Naive thymus-derived CD8-positive, alpha-beta T cell (primary cell): ENCODE measurements at regions not wholly inside any gene's neighbourhood (a gene's known extent, or its start where the extent isn't known, plus 50 kb on each side); places are given as distances from the start of the nearest gene placed in this dataset.
"Not testable (repeated sequence)": the region's sequence is repeated elsewhere in the genome, so short reads cannot be mapped to it uniquely, and the experiment has no call there.

Source experiments
- ATAC-seq, 2 donors: fragments of 150-1000 bp; cut with Tn5 transposase in 1 of 2; sonication (Bioruptor Pico), chemical (Tn5 transposase) in 1 of 2; 1 replicate in 1 of 2; 2 replicates in 1 of 2; pipeline ENCODE4 v1.10.0; 2021; ENCODE audit warnings: mild to moderate bottlenecking in 2 of 2, moderate library complexity in 2 of 2
- POLR2A ChIA-PET: fragments of 350-600 bp; sonication (Branson Sonifier 250); formaldehyde crosslinking; loops from one replicate; lab custom pipeline; 2021; ENCODE audit warnings: antibody characterized with exemption; lab: Charles Lee
- DNase-seq, 10 donors: peaks; one replicate each; pipeline versions ENCODE4 v3.0.0 to v3.0.0-alpha.2; 2020 to 2022
- H3K27ac Mint-ChIP-seq, 10 donors: one replicate each; pipeline ENCODE4 v1.8.0; 2020 to 2022; ENCODE audit warnings: mild to moderate bottlenecking in 10 of 10, mixed read lengths in 10 of 10, moderate library complexity in 4 of 10, inconsistent platforms in 1 of 10
- H3K27me3 Mint-ChIP-seq, 5 donors: one replicate each; pipeline ENCODE4 v1.8.0; 2021 to 2022; ENCODE audit warnings: mixed read lengths in 5 of 5
- H3K36me3 Mint-ChIP-seq, 3 donors: one replicate each; pipeline ENCODE4 v1.8.0; 2020 to 2022; ENCODE audit warnings: mixed read lengths in 3 of 3, mild to moderate bottlenecking in 2 of 3, inconsistent platforms in 1 of 3
- H3K4me1 Mint-ChIP-seq, 4 donors: one replicate each; pipeline ENCODE4 v1.8.0; 2021 to 2022; ENCODE audit warnings: mixed read lengths in 4 of 4
- H3K4me3 Mint-ChIP-seq, 10 donors: one replicate each; pipeline ENCODE4 v1.8.0; 2020 to 2022; ENCODE audit warnings: mild to moderate bottlenecking in 10 of 10, mixed read lengths in 10 of 10, moderate library complexity in 6 of 10, inconsistent platforms in 1 of 10
- H3K9me3 Mint-ChIP-seq, 9 donors: one replicate each; pipeline ENCODE4 v1.8.0; 2020 to 2022; ENCODE audit warnings: mixed read lengths in 9 of 9, mild to moderate bottlenecking in 3 of 9, inconsistent platforms in 1 of 9, moderate library complexity in 1 of 9

GRCh38 chr19:31068268-31068667 lies 281.0 kb downstream of the TSHZ3 start:
- DNase-seq (no peak), ATAC-seq (no peak)
- POLR2A ChIA-PET, result no interaction called here
- no peak overlapping the region for H3K27ac Mint-ChIP-seq
- H3K4me1 Mint-ChIP-seq, result no peaks in the 10 kb centered on the region
- no peak overlapping the region for H3K4me3 Mint-ChIP-seq
- peaks cover 9 to 50% (median 16%) of the 10 kb centered on the region in 5 donors for H3K27me3 Mint-ChIP-seq
- no peaks in the 10 kb centered on the region for H3K36me3 Mint-ChIP-seq
- peaks cover 0 to 2% (median 0%) of the 10 kb centered on the region in 9 donors for H3K9me3 Mint-ChIP-seq

DNA sequence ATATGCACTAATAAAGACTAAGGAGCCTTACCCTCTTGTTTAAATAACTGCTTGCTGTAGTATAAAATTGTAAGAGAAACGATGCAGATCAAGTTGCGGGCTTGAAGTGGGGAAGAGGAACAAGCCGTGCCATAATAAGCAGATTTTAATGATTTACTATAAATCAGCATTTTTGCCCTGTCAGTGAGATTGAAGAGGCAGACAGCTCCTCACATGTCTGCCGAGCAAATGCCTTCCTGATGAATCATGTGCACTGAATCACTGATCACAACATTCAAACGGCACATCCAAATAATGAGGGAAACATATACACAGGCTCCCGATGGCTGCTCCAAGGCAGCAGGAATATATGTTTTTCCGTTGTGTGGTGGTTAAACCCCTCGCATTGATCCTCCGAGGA lies 282.9 kb downstream of the TSHZ3 start:
- H3K27me3 Mint-ChIP-seq, result peaks cover 6 to 41% (median 13%) of the 10 kb centered on the region in 5 donors
- no peaks in the 10 kb centered on the region for H3K4me1 Mint-ChIP-seq
- peaks cover 0 to 5% (median 0%) of the 10 kb centered on the region in 3 donors for H3K36me3 Mint-ChIP-seq
- POLR2A ChIA-PET, result no interaction called here
- H3K27ac Mint-ChIP-seq, result no peak overlapping the region
- ATAC-seq, result no peak
- DNase-seq, result no peak
- H3K9me3 Mint-ChIP-seq, result peaks cover 0 to 18% (median 6%) of the 10 kb centered on the region in 9 donors
- H3K4me3 Mint-ChIP-seq, result no peak overlapping the region

DNA sequence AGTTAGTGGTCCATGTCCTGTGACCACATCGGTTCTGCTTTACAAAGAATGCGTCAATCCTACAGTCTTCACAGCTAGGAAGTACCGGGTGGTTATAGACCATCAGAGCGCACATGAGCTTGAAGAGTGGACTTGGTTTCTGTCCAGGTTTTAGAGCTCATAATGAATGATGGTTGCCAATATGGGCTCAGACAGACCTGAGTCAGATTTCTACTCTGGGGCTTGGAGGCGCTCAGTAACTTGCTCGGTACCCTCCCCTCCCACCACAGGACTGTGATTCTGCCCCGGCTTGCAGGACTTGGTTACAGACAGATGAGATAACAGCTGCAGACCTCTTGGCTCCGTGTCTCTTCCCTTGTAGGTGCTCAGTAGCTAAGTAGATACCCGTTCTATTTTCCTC lies 284.7 kb downstream of the TSHZ3 start:
- H3K36me3 Mint-ChIP-seq, result peaks cover 0 to 18% (median 0%) of the 10 kb centered on the region in 3 donors
- no peak for ATAC-seq
- no peaks in the 10 kb centered on the region for H3K4me1 Mint-ChIP-seq
- no peak overlapping the region for H3K4me3 Mint-ChIP-seq
- peaks cover 0 to 31% (median 14%) of the 10 kb centered on the region in 9 donors for H3K9me3 Mint-ChIP-seq
- POLR2A ChIA-PET, result no interaction called here
- DNase-seq, result no peak
- H3K27ac Mint-ChIP-seq, result no peak overlapping the region
- peaks cover 0 to 31% (median 9%) of the 10 kb centered on the region in 5 donors for H3K27me3 Mint-ChIP-seq

DNA sequence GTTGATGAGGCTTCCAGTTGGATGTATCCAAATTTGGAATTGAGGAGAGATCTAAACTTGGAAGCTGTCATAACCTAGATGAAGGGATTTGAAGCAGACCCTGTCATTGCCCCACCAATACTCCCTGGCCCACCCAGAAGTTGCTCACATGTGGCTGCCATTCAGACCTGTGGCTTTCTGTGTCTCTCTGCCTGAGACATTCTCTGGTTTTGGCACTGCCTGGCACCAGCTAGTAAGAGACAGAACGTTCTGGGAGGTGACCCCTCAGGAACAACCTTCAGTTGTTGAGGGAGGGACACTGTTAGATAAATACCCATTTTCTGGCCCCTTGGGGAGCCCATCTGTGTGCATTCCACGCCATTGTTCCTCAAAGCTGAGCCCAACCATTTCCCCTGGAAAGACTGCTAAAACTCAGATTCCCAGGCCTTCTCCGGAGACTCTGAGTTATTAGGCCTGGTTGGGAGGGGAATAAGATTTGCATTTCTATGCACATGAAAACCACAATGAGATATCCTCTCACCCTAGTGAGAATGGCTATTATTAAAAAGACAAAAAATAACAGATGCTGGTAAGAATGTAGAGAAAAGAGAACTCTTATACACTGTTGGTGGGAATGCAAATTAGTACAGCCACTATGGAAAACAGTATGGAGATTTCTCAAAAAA lies 290.4 kb downstream of the TSHZ3 start:
- H3K4me3 Mint-ChIP-seq, result no peak overlapping the region
- H3K36me3 Mint-ChIP-seq, result peaks cover 0 to 22% (median 0%) of the 10 kb centered on the region in 3 donors
- POLR2A ChIA-PET, result no interaction called here
- H3K9me3 Mint-ChIP-seq, result peaks cover 0 to 31% (median 16%) of the 10 kb centered on the region in 9 donors
- no peaks in the 10 kb centered on the region for H3K4me1 Mint-ChIP-seq
- H3K27me3 Mint-ChIP-seq, result peaks cover 6 to 39% (median 14%) of the 10 kb centered on the region in 5 donors
- DNase-seq (no peak), ATAC-seq (no peak)
- H3K27ac Mint-ChIP-seq, result no peak overlapping the region

DNA sequence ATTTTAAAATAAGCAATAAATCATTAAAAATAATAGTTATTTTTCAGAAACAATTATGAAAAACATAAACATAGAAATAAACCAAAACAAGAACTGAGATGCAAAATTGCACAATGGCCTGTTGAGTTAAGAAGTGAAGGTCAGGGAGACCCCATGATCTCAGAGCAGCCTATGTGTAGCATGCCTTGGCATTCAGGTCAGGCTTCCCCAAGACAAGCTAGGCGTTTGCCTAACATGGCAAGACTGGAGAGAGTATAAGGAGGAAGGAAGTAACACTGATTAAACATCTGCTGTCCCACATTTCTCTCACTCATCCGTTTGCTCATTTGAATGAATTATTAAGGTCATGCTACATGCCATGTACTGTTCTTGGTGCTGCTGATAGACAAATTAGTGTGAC lies 291.8 kb downstream of the TSHZ3 start:
- no peak overlapping the region for H3K4me3 Mint-ChIP-seq
- H3K9me3 Mint-ChIP-seq, result peaks cover 0 to 26% (median 12%) of the 10 kb centered on the region in 9 donors
- ATAC-seq, result no peak
- POLR2A ChIA-PET, result no interaction called here
- H3K27ac Mint-ChIP-seq, result no peak overlapping the region
- DNase-seq, result no peak
- H3K36me3 Mint-ChIP-seq, result peaks cover 0 to 20% (median 0%) of the 10 kb centered on the region in 3 donors
- peaks cover 8 to 37% (median 14%) of the 10 kb centered on the region in 5 donors for H3K27me3 Mint-ChIP-seq
- H3K4me1 Mint-ChIP-seq, result no peaks in the 10 kb centered on the region

GRCh38 chr19:31055454-31055853 lies 293.8 kb downstream of the TSHZ3 start:
- ATAC-seq, result no peak
- no peak for DNase-seq
- POLR2A ChIA-PET, result no interaction called here
- no peaks in the 10 kb centered on the region for H3K4me1 Mint-ChIP-seq
- peaks cover 0 to 16% (median 4%) of the 10 kb centered on the region in 9 donors for H3K9me3 Mint-ChIP-seq
- no peak overlapping the region for H3K4me3 Mint-ChIP-seq
- no peak overlapping the region for H3K27ac Mint-ChIP-seq
- H3K36me3 Mint-ChIP-seq, result peaks cover 0 to 9% (median 0%) of the 10 kb centered on the region in 3 donors
- peaks cover 11 to 36% (median 12%) of the 10 kb centered on the region in 5 donors for H3K27me3 Mint-ChIP-seq

DNA sequence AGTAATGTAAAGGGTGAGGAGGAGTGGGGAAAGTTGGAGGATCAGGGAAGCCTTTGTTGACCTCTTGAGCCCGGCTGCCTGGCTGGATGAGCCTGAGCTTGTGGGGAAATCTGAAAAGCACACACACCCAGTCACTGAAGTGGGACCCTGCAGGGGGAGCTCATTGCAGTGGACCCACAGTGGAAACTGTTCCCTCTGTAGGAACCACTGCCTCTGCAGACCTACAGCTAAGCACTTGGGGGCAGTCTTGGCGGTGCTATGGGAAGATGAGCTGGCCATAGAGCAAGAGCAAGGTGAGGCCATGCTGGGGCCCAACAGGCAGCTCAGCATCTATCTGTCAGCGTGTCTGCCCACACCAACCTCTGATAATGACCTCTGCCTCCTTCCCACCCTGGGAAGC lies 294.8 kb downstream of the TSHZ3 start:
- Mint-ChIP-seq H3K9me3 (peaks cover 0 to 7% (median 2%) of the 10 kb centered on the region in 9 donors), H3K4me3 (no peak overlapping the region), H3K36me3 (peaks cover 0 to 5% (median 0%) of the 10 kb centered on the region in 3 donors), H3K27ac (no peak overlapping the region), H3K4me1 (no peaks in the 10 kb centered on the region), H3K27me3 (peaks cover 11 to 36% (median 12%) of the 10 kb centered on the region in 5 donors)
- ATAC-seq (no peak), DNase-seq (no peak)
- POLR2A ChIA-PET, result no interaction called here

- no peaks in the 10 kb centered on the region for H3K9me3 Mint-ChIP-seq
- no peak overlapping the region for H3K4me3 Mint-ChIP-seq
- DNase-seq (no peak), ATAC-seq (no peak)
- H3K4me1 Mint-ChIP-seq, result no peaks in the 10 kb centered on the region
- POLR2A ChIA-PET, result no interaction called here
- H3K27me3 Mint-ChIP-seq, result peaks cover 2 to 27% (median 9%) of the 10 kb centered on the region in 5 donors
- no peaks in the 10 kb centered on the region for H3K36me3 Mint-ChIP-seq
- no peak overlapping the region for H3K27ac Mint-ChIP-seq
These were observed 299.8 kb downstream of the TSHZ3 start for GRCh38 chr19:31049431-31049830.

DNA sequence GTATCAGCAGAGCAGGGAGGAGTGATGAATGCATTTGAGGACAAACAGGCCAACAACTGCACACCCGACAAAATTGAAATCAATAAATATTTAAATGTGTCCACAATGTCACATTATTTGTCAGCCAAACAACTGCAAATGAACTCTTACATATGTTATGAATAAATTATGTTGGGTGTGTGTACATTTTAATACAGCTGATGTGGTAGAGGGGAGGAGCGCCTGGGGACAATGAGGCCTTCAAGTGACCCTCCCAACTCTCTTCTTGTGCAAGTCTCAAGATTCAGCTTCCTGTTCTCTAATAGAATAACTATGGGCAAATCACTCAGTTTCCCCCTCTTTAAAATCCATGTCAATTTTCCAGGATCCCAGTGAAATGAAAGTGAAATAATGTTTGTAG lies 303.2 kb downstream of the TSHZ3 start:
- DNase-seq (no peak), ATAC-seq (no peak)
- Mint-ChIP-seq H3K9me3 (no peaks in the 10 kb centered on the region), H3K4me3 (no peak overlapping the region), H3K36me3 (no peaks in the 10 kb centered on the region), H3K27me3 (peaks cover 0 to 19% (median 7%) of the 10 kb centered on the region in 5 donors), H3K27ac (no peak overlapping the region), H3K4me1 (no peaks in the 10 kb centered on the region)
- POLR2A ChIA-PET, result no interaction called here

- Mint-ChIP-seq H3K27ac (peak overlapping the region in 1 of 10 donors; percentile 40), H3K36me3 (no peaks in the 10 kb centered on the region), H3K4me3 (no peak overlapping the region), H3K4me1 (no peaks in the 10 kb centered on the region), H3K9me3 (no peaks in the 10 kb centered on the region), H3K27me3 (peaks cover 3 to 25% (median 11%) of the 10 kb centered on the region in 5 donors)
- ATAC-seq (no peak), DNase-seq (no peak)
- POLR2A ChIA-PET, result no interaction called here
These were observed 307.8 kb downstream of the TSHZ3 start for GRCh38 chr19:31041461-31041860.

DNA sequence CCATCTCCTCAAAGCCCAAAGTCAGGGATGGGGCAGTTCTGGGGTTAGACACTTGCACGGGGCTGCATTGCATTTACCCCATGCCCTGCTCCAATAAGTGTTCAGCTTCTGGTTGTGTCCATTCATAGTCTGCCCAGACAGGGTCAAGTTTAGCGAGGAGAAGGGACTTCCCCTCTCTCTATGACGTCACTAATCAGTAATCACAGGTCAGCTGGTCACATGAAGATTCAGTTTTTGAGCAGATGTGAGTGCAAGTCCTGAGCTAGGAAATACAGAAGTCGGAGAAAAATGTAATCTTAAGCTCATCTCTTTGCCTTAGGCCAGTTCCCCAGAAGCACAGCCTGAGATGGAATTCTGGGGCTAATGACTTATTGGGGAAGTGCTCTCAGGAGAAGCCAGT lies 310.1 kb downstream of the TSHZ3 start:
- H3K27me3 Mint-ChIP-seq, result peaks cover 3 to 25% (median 11%) of the 10 kb centered on the region in 5 donors
- H3K27ac Mint-ChIP-seq, result no peak overlapping the region
- H3K4me1 Mint-ChIP-seq, result no peaks in the 10 kb centered on the region
- no peak overlapping the region for H3K4me3 Mint-ChIP-seq
- POLR2A ChIA-PET, result no interaction called here
- H3K36me3 Mint-ChIP-seq, result no peaks in the 10 kb centered on the region
- ATAC-seq, result no peak
- H3K9me3 Mint-ChIP-seq, result peaks cover 0 to 5% (median 0%) of the 10 kb centered on the region in 9 donors
- no peak for DNase-seq

DNA sequence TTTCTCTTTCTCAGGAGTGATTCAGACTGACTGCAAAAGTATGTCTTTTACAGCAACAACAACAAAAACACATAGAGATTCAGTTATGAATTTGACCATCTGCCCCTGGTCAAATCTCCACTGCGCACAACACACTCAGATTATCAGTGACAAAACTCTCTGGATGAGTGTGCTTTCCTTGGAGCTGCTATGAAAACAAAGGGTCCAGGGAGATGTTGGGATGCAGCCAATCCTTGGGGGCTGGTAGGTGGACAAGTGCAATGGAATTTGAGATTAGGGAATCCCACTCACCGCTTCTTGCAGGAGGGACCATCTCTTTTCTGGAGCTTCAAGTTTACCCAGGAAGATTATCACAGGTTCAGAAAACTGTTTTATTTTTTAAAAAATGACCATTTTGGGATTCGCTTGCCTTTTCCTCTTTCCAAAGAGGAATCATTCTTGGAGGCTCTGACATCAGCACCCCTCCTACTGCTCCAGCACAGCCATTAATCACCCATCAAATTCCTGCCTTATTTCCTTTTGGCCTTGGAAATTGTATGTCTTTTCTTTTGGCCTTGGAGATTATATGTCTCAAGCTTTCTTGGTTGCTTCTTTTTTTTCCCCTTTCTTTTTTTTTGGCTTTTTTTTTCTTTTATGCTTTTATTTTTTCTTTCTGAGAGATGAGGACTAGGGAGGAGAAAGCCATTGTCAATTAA lies 311.8 kb downstream of the TSHZ3 start:
- Mint-ChIP-seq H3K27ac (no peak overlapping the region), H3K4me3 (no peak overlapping the region), H3K27me3 (peaks cover 3 to 25% (median 11%) of the 10 kb centered on the region in 5 donors), H3K36me3 (no peaks in the 10 kb centered on the region), H3K9me3 (peaks cover 0 to 5% (median 0%) of the 10 kb centered on the region in 9 donors), H3K4me1 (no peaks in the 10 kb centered on the region)
- no peak for ATAC-seq
- POLR2A ChIA-PET, result no interaction called here
- no peak for DNase-seq

DNA sequence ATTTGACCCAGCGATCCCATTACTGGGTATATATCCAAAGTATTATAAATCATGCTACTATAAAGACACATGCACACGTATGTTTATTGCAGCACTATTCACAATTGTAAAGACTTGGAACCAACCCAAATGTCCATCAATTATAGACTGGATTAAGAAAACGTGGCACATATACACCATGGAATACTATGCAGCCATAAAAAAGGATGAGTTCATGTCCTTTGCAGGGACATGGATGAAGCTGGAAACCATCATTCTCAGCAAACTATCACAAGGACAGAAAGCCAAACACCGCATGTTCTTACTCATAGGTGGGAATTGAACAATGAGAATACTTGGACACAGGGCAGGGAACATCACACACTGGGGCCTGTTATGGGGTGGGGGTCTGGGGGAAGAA lies 317.8 kb downstream of the TSHZ3 start:
- H3K4me1 Mint-ChIP-seq, H3K36me3 Mint-ChIP-seq, POLR2A ChIA-PET, H3K27ac Mint-ChIP-seq, H3K27me3 Mint-ChIP-seq, ATAC-seq, DNase-seq, H3K4me3 Mint-ChIP-seq: not testable (repeated sequence)
- H3K9me3 Mint-ChIP-seq, result peaks cover 0 to 19% (median 6%) of the 10 kb centered on the region in 9 donors
